ENCODE measurements at regions not wholly inside any gene's neighbourhood (a gene's known extent, or its start where the extent isn't known, plus 50 kb on each side); places are given as distances from the start of the nearest gene placed in this dataset.

DNA sequence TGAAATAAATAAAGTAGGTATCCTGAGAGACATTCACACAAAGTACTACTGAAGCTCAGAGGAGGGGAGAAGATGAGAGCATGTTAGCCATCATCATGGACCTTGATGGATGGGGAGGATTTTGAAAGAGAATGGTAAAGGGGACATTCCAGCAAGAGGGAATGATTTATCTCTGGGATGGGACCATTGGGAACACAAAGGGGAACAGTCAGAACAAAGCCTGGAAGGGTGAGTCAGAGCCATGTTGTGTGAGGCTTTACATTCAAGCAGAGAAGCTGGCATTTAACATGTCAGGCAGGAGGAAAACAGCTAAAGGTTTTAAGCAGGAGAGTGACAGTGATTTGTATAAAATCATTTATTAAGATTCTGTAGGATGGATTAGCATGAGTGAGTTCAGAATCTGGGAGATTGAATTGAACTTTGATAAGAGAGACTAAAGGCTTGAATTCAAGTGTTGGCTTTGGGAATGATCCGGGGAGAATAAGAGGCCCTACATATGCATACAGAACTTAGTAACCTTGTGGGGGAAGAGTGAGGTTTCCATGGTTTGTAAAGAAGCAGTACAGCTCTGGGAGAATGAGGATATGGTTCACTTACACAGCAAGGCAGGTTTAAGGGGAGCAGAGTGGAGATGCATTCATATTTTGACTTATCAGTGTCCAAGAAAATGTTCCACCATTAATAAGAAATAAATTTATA lies 174.4 kb downstream of the SYT10 start:
- TF ChIP-seq, protein P1, sequence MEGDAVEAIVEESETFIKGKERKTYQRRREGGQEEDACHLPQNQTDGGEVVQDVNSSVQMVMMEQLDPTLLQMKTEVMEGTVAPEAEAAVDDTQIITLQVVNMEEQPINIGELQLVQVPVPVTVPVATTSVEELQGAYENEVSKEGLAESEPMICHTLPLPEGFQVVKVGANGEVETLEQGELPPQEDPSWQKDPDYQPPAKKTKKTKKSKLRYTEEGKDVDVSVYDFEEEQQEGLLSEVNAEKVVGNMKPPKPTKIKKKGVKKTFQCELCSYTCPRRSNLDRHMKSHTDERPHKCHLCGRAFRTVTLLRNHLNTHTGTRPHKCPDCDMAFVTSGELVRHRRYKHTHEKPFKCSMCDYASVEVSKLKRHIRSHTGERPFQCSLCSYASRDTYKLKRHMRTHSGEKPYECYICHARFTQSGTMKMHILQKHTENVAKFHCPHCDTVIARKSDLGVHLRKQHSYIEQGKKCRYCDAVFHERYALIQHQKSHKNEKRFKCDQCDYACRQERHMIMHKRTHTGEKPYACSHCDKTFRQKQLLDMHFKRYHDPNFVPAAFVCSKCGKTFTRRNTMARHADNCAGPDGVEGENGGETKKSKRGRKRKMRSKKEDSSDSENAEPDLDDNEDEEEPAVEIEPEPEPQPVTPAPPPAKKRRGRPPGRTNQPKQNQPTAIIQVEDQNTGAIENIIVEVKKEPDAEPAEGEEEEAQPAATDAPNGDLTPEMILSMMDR (IDR thresholded peaks at IDR 0.05), result no peak
- no peak for TF ChIP-seq POLR2A (IDR thresholded peaks at IDR 0.05)
